Subcutaneous abdominal adipose tissue (tissue), 5 donors: ENCODE measurements at regions not wholly inside any gene's neighbourhood (a gene's known extent, or its start where the extent isn't known, plus 50 kb on each side); places are given as distances from the start of the nearest gene placed in this dataset.

Experiments used
- H3K27ac ChIP-seq: one replicate; pipeline ENCODE4 v1.7.0; 2013; ENCODE audit warnings: low read depth, mild to moderate bottlenecking, inconsistent platforms, low read length, moderate library complexity
- H3K27me3 ChIP-seq, 5 donors: one replicate each; pipeline ENCODE4 v1.7.0; 2013; ENCODE audit warnings: low read length in 5 of 5, inconsistent platforms in 1 of 5; ENCODE audit not compliant: control insufficient read depth in 5 of 5, insufficient read depth in 4 of 5
- H3K36me3 ChIP-seq, 5 donors: one replicate each; pipeline ENCODE4 v1.7.0; 2013; ENCODE audit warnings: low read length in 5 of 5; ENCODE audit not compliant: control insufficient read depth in 5 of 5, insufficient read depth in 5 of 5
- H3K4me1 ChIP-seq, 5 donors: one replicate each; pipeline ENCODE4 v1.7.0; 2013; ENCODE audit warnings: low read length in 5 of 5, mild to moderate bottlenecking in 3 of 5, moderate library complexity in 1 of 5; ENCODE audit not compliant: control insufficient read depth in 5 of 5, insufficient read depth in 5 of 5
- H3K4me3 ChIP-seq, 5 donors: one replicate each; pipeline ENCODE4 v1.7.0; 2013; ENCODE audit warnings: low read length in 5 of 5, low read depth in 1 of 5
- H3K9ac ChIP-seq, 5 donors: one replicate each; pipeline ENCODE4 v1.7.0; 2013; ENCODE audit warnings: low read length in 5 of 5, mild to moderate bottlenecking in 4 of 5, moderate library complexity in 3 of 5
- H3K9me3 ChIP-seq, 5 donors: one replicate each; pipeline ENCODE4 v1.7.0; 2013; ENCODE audit warnings: low read length in 5 of 5; ENCODE audit not compliant: control insufficient read depth in 5 of 5
- donor health status: healthy.
- donor health status: healthy.
- donor health status: healthy.
- donor health status: healthy.
- donor health status: healthy.

DNA sequence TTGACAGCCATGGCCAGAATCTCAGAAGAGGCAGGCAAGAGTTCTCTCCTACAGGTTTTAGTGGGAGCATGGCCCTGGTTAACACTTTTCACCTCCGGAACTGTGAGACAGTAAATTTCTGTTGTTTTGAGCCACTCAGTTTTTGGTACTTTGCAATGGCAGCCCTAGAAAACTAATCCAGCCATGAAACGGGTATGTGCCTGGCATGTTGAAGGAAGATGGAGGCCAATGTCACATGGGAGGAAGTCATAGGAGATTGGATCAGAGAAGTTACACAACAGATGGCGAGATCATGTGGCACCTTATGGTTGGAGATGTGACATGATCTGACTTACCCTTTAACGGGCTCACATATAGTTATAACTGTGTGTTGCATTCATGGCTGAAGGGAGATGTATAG, 63.2 kb upstream of the EED start:
- Histone ChIP-seq H3K9me3 (peaks cover 0 to 4% (median 0%) of the 10 kb centered on the region in 5 donors), H3K27me3 (no peaks in the 10 kb centered on the region), H3K9ac (no peak overlapping the region)

DNA sequence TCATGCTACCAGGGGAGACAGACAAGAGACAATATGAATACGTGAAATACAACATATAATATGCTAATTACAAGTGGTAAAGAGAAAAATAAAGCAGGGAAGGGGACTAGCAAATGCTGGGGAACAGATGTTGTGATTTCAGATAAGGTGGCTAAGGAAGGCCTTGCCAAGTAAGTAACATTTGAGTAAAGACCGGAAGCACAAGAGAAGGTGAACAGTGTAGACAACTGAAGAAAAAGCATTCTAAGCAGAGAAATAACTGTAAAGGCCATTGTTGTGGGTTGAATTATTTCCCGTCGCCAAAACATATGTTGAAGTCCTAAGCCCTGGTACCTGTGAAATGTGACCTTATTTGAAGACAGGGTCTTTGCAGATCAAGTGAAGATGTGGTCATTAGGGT, 63.7 kb upstream of the EED start:
- H3K27me3 ChIP-seq, result no peaks in the 10 kb centered on the region
- H3K9ac ChIP-seq, result no peak overlapping the region
- peaks cover 5 to 72% (median 38%) of the 10 kb centered on the region in 5 donors for H3K4me1 ChIP-seq
- H3K9me3 ChIP-seq, result peaks cover 0 to 4% (median 0%) of the 10 kb centered on the region in 5 donors
- H3K4me3 ChIP-seq, result no peak overlapping the region
- H3K27ac ChIP-seq, result peak overlapping the region; percentile 34
- no peaks in the 10 kb centered on the region for H3K36me3 ChIP-seq

More for the DNA sequence above, 63.2 kb upstream of the EED start:
- Histone ChIP-seq H3K4me1 (peaks cover 5 to 71% (median 40%) of the 10 kb centered on the region in 5 donors), H3K36me3 (no peaks in the 10 kb centered on the region), H3K4me3 (no peak overlapping the region), H3K27ac (no peak overlapping the region)

DNA sequence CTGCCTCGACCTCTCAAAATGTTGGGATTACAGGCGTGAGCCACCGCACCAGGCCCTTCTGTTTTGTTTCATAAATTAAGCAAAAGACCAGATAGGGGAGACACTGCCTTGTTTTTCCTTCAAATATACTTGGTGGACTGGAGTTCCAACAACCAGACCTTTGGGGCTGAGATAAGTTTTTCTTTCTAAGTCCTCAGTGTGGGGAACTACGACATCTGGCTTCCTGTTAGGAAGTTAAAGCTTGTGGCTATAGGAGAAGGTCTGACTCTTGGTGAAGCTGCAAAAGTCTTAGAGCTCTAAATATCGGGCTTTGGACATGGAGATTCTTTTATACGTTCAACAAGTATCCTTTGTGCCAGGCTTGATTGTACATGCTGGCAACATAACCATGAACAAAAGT, 64.1 kb upstream of the EED start:
- Histone ChIP-seq H3K36me3 (no peaks in the 10 kb centered on the region), H3K9ac (no peak overlapping the region), H3K27ac (peak overlapping the region; percentile 34), H3K4me1 (peaks cover 3 to 69% (median 38%) of the 10 kb centered on the region in 5 donors), H3K27me3 (no peaks in the 10 kb centered on the region), H3K9me3 (peaks cover 0 to 4% (median 0%) of the 10 kb centered on the region in 5 donors), H3K4me3 (no peak overlapping the region)

DNA sequence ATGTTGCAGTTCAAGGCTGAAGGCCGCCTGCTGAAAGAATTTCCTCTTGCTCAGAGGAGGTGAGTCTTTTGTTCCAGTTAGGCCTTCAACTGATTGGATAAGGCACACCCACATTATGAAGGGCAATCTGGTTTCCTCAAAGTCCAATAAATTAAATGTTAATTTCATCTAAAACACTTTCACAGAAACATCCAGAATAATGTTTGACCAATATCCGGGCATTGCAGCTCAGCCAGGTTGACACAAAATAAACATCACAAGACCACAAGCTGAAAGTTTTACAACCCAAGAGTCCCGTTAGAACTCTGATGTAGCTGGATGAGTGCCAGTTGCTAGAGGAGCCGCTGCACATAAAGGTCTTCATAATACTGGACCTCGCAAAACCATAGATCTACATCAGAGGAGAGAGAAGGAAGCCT, 64.9 kb upstream of the EED start:
- peaks cover 0 to 4% (median 0%) of the 10 kb centered on the region in 5 donors for H3K9me3 ChIP-seq
- no peaks in the 10 kb centered on the region for H3K27me3 ChIP-seq
- H3K4me3 ChIP-seq, result no peak overlapping the region
- H3K4me1 ChIP-seq, result peaks cover 4 to 69% (median 42%) of the 10 kb centered on the region in 5 donors
- peak overlapping the region; percentile 68 for H3K27ac ChIP-seq
- no peak overlapping the region for H3K9ac ChIP-seq
- H3K36me3 ChIP-seq, result no peaks in the 10 kb centered on the region

DNA sequence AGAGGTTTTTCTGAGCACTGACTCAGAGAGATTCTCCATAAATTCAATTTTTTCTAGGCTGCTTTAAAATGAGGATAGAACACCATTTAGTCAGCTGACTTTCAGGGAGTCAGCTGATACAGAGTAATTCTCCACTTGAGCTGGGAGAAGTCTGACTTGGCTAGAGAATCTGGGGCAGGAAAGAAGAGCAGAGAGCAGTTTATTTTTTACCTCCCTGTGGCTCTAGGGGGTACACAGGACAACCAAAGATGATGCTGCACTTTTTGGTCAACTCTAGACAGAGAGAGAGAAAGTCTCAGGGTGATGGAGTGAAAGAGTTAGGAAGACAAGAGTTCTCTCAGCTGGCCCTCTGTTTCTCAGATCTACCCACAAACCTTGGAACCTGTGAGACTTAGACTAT, 67.3 kb upstream of the EED start:
- H3K9ac ChIP-seq, result peak overlapping the region in 1 of 5 donors; percentile 19
- no peaks in the 10 kb centered on the region for H3K27me3 ChIP-seq
- H3K9me3 ChIP-seq, result peaks cover 0 to 4% (median 0%) of the 10 kb centered on the region in 5 donors
- H3K27ac ChIP-seq, result peak overlapping the region; percentile 97
- peaks cover 12 to 72% (median 61%) of the 10 kb centered on the region in 5 donors for H3K4me1 ChIP-seq
- no peaks in the 10 kb centered on the region for H3K36me3 ChIP-seq
- no peak overlapping the region for H3K4me3 ChIP-seq

DNA sequence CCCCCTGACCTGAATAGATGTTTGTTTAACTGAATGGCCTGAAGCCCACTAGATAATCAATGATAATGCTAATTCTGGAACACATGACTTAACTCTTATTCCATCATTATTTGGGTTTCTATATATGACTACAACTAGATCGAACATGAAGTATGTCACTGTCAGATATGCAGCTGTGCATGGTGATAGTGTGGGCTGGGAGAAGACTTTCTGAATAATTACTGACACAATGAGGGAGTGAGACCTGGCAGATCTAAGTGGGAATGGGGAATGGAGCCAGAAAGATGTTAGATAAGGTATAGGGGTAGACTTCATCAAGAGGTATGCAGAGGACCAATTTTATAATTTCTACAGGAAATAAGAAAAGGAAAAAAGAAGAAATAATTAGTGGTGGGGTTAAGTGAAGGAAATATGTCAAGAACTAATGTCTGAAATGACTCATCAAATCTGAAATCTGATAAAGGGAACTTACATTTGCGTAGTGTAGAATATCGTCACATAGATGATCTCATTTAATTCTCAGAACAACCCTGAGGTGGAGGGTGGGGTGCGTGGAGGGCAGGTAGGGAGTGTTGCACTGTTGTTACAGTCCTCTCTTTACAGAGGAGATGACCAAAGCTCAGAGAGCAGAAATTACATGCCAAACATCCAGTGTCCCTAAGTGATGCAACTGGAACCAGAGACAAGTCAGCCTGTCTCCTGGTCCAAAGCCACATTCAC, 68.2 kb upstream of the EED start:
- no peaks in the 10 kb centered on the region for H3K36me3 ChIP-seq
- H3K9ac ChIP-seq, result no peak overlapping the region
- peaks cover 0 to 4% (median 0%) of the 10 kb centered on the region in 5 donors for H3K9me3 ChIP-seq
- peak overlapping the region; percentile 97 for H3K27ac ChIP-seq
- no peaks in the 10 kb centered on the region for H3K27me3 ChIP-seq
- no peak overlapping the region for H3K4me3 ChIP-seq
- peaks cover 12 to 74% (median 61%) of the 10 kb centered on the region in 5 donors for H3K4me1 ChIP-seq

DNA sequence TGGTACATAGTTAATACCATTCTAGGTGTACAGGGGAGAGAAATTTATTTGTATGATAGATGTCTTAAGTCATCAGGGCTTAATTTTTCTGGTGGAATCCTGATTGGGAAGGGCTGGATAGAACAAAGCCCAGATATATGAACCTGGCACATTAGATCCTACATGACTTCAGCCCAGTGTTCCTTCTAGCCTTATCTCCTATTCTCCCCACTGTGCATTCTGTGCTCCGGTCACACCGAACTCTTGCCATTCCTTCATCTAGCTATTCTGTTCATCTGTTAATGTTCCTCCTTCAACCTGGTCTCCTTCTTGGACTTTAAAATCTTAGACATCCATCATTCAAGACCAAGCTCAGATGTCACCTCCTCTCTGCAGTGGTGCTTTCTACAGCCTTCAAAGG, 68.9 kb upstream of the EED start:
- H3K9ac ChIP-seq, result peak overlapping the region in 1 of 5 donors; percentile 69
- peaks cover 0 to 4% (median 0%) of the 10 kb centered on the region in 5 donors for H3K9me3 ChIP-seq
- H3K4me1 ChIP-seq, result peaks cover 12 to 71% (median 61%) of the 10 kb centered on the region in 5 donors
- H3K27ac ChIP-seq, result peak overlapping the region; percentile 97
- H3K27me3 ChIP-seq, result no peaks in the 10 kb centered on the region
- H3K4me3 ChIP-seq, result no peak overlapping the region
- no peaks in the 10 kb centered on the region for H3K36me3 ChIP-seq

DNA sequence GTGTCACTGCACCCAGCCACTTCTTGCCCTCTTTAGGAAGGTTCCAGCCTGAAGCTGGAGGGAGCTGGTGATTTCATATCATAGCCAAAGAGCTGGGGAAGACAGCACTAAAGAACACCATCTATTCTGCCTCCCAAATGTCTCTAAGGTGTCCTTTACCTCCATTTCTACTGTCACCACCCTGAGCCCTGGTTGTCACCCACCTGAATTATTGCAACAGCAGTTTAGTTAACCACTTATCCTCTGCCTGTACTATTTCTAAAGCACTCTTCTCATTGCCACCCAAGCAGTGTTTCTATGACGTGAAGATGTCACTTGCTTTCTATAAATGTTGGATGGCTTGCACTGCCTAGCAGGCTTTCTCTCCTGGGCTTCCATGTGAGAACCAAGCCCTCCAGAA, 69.4 kb upstream of the EED start:
- Histone ChIP-seq H3K27ac (peak overlapping the region; percentile 97), H3K9ac (peak overlapping the region in 1 of 5 donors; percentile 69), H3K27me3 (no peaks in the 10 kb centered on the region), H3K9me3 (peaks cover 0 to 4% (median 0%) of the 10 kb centered on the region in 5 donors), H3K4me1 (peaks cover 12 to 67% (median 61%) of the 10 kb centered on the region in 5 donors), H3K36me3 (no peaks in the 10 kb centered on the region), H3K4me3 (no peak overlapping the region)

DNA sequence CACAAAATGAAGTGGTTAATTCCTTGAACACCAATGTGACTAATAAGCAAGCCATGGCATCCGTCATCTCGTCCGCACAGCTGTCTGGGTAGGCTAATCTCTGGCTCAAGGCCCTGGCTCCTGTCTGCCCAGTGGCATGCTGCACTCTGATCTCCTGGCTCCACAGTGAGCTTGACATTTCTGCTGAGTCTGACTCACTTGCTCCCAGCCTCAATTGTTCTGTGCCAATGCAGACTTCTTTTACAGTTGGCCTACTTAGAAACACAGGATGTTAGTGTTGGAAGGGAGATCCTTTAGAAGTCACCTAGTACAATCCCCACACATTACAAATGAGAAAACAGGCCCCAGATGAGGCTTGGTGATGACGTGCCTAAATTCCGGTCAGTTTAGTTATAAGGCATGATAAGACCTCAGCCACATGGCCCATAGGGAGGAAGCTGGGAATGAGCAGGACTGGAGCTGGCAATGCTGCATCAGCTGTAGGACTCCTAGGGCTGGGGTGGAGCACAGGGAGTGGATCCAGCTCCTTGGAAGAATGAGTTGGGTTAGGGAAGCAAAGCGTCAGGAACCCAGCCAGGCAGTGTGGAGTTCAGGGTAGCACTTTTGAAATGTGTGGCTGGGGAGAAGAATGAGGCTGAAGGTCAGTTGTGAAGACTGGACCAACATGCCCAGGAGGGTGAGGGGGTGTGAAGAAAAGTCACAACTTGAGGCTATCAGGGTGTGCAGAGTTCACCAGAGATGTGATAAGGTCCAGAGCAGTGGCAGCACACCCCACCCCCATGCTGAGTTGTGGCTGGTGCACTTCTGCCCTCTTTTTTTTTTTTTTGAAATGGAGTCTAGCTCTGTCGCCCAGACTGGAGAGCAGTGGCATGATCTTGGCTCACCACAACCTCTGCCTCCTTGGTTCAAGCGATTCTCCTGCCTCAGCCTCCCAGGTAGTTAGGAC, 70.2 kb upstream of the EED start:
- Histone ChIP-seq H3K36me3 (no peaks in the 10 kb centered on the region), H3K27ac (peak overlapping the region; percentile 97), H3K9me3 (peaks cover 0 to 4% (median 0%) of the 10 kb centered on the region in 5 donors), H3K4me1 (peaks cover 12 to 61% (median 60%) of the 10 kb centered on the region in 5 donors), H3K9ac (peak overlapping the region in 3 of 5 donors; percentile 32 to 69 (median 32)), H3K4me3 (peak overlapping the region in 2 of 5 donors; percentile 12 to 20), H3K27me3 (no peaks in the 10 kb centered on the region)
